Stomach (tissue), 4 donors: ENCODE measurements at regions not wholly inside any gene's neighbourhood (a gene's known extent, or its start where the extent isn't known, plus 50 kb on each side); places are given as distances from the start of the nearest gene placed in this dataset.

ENCODE experiments used
- CTCF ChIP-seq, 7 experiments: fragments of 450-650 bp in 4 of 7; fragments of 200-600 bp in 3 of 7; sonication (generic) in 3 of 7; IDR thresholded peaks; one replicate each; pipeline ENCODE4 v1.5.1; 2016 to 2019; ENCODE audit warnings: antibody characterized with exemption in 7 of 7, control low read depth in 2 of 7, mild to moderate bottlenecking in 1 of 7
- EP300 ChIP-seq: sonication (generic); formaldehyde crosslinking; IDR thresholded peaks from one replicate; pipeline ENCODE4 v1.6.1; 2017; ENCODE audit warnings: antibody characterized with exemption
- POLR2A ChIP-seq, 4 donors: fragments of 450-650 bp; IDR thresholded peaks; one replicate each; pipeline ENCODE4 v1.6.1; 2016; ENCODE audit warnings: antibody characterized with exemption in 4 of 4, control low read depth in 2 of 4, mild to moderate bottlenecking in 1 of 4, moderate library complexity in 1 of 4
- POLR2AphosphoS5 ChIP-seq, 3 donors: sonication (generic); formaldehyde crosslinking; IDR thresholded peaks; one replicate each; pipeline ENCODE4 v1.6.1; 2016; ENCODE audit warnings: antibody characterized with exemption in 3 of 3

- TF ChIP-seq POLR2A (IDR thresholded peaks at IDR 0.05): no peak
- TF ChIP-seq CTCF (IDR thresholded peaks at IDR 0.05): no peak
- TF ChIP-seq POLR2AphosphoS5 (IDR thresholded peaks at IDR 0.05): no peak
- TF ChIP-seq EP300: no peak
Observed at GRCh38 chr13:81917810-81918209, 1576.9 kb upstream of the SPRY2 start.
